Heart left ventricle (tissue), 16 donors: ENCODE measurements at regions not wholly inside any gene's neighbourhood (a gene's known extent, or its start where the extent isn't known, plus 50 kb on each side); places are given as distances from the start of the nearest gene placed in this dataset.

Source experiments
- ATAC-seq, 4 donors: fragments of 200-7000 bp; cut with Tn5 transposase; one replicate each; pipeline ENCODE4 v1.9.1; 2020 to 2022; ENCODE audit warnings: moderate library complexity in 4 of 4, mild to moderate bottlenecking in 3 of 4, moderate number of reproducible peaks in 1 of 4
- DNase-seq, 5 donors: peaks; one replicate each; pipeline ENCODE4 v3.0.0-alpha.2; 2020
- H3K27ac ChIP-seq, 12 donors: fragments of 200-600 bp; sonication (generic) in 4 of 12; one replicate each; pipeline versions ENCODE4 v1.5.0 to v1.8.0; 2016 to 2022; ENCODE audit warnings: mild to moderate bottlenecking in 2 of 12
- H3K27me3 ChIP-seq, 9 donors: fragments of 200-600 bp; sonication (generic) in 2 of 9; one replicate each; pipeline versions ENCODE4 v1.5.1 to v1.8.0; 2016 to 2022; ENCODE audit warnings: mild to moderate bottlenecking in 3 of 9
- H3K36me3 ChIP-seq, 9 donors: fragments of 200-600 bp; sonication (generic) in 2 of 9; one replicate each; pipeline versions ENCODE4 v1.5.0 to v1.8.0; 2018 to 2022; ENCODE audit warnings: mild to moderate bottlenecking in 2 of 9
- H3K4me1 ChIP-seq, 12 donors: fragments of 200-600 bp; sonication (generic) in 4 of 12; one replicate each; pipeline versions ENCODE4 v1.5.0 to v1.8.0; 2016 to 2022; ENCODE audit warnings: mild to moderate bottlenecking in 3 of 12
- H3K4me3 ChIP-seq, 12 donors: fragments of 200-600 bp; sonication (generic) in 4 of 12; one replicate each; pipeline versions ENCODE4 v1.5.0 to v1.8.0; 2017 to 2022; ENCODE audit warnings: mild to moderate bottlenecking in 9 of 12, moderate library complexity in 4 of 12
- H3K9me3 ChIP-seq, 12 donors: fragments of 200-600 bp; sonication (generic) in 4 of 12; one replicate each; pipeline versions ENCODE4 v1.5.0 to v1.8.0; 2016 to 2022; ENCODE audit warnings: mild to moderate bottlenecking in 1 of 12
- CTCF ChIP-seq, 12 donors: fragments of 200-600 bp; sonication (generic) in 4 of 12; IDR thresholded peaks; one replicate each; pipeline versions ENCODE4 v1.5.0 to v1.8.0; 2018 to 2022; ENCODE audit warnings: antibody characterized with exemption in 12 of 12, mild to moderate bottlenecking in 5 of 12
- POLR2A ChIP-seq, 2 donors: fragments of 450-650 bp; IDR thresholded peaks; one replicate each; pipeline ENCODE4 v1.6.1; 2017; ENCODE audit warnings: antibody characterized with exemption in 2 of 2, mild to moderate bottlenecking in 2 of 2, moderate library complexity in 2 of 2
- WGBS, 4 donors: extraction: QIAGEN DNeasy Blood & Tissue Kit in 2 of 4; methylation state at CpG; one replicate each; pipeline versions ENCODE4 v1.1.5 to v1.1.7; 2013 to 2018; 5-methylcytosine and 5-hydroxymethylcytosine counted together
- intact Hi-C, 10 donors: fragments of 100-400 bp; cut with DNase I; formaldehyde crosslinking; loops; one replicate each; pipeline versions ENCODE4 v1.11.1 to v1.14.2; 2022
- donor health status: ischemic (EF 13 %, LVEDD 7.1; RV severe dilation, severe dysfunction).
- donor health status: healthy with polysubstance abuse.
- donor health status: DM: no; HTN: yes; CAD: no.
- donor health status: DM: no; HTN: no; CAD: no.
- donor health status: ischemic (EF 25% LVEDD 6.9; RV normal size, moderate dysfunction).
- donor health status: ischemic (EF 25% LVEDD 5.7; RV mildly dilated, moderate dysfunction).
- donor health status: healthy.
- donor health status: DM: yes; HTN: yes; CAD: no.
- donor health status: ischemic (EF 35%, LVEDD 5.7; RV mildly dilated, moderate dysfunction).
- donor health status: nonischemic (EF 11% LVEDD 7.7; RV severe dilation, severe dysfunction).
- donor health status: DM: yes; HTN: yes; CAD: no.
- donor health status: PGD.
- donor health status: ischemic (EF 29% LVEDD 5.4; RV normal size, mild dysfunction).
- donor health status: nonischemic (EF 23%, LVEDD 6.1; RV moderate dilation, normal function).

GRCh38 chr4:30783751-30784150, 63.6 kb downstream of the PCDH7 start:
- intact Hi-C loops: loop anchor here in 1 of 10 donors (2.0 kb wide), 1 partner anchor 77 kb away; no protein-coding TSS in a partner anchor
- DNase-seq (no peak), ATAC-seq (no peak)
- no peaks in the 10 kb centered on the region for H3K27me3 ChIP-seq
- no peaks in the 10 kb centered on the region for H3K9me3 ChIP-seq
- H3K4me3 ChIP-seq: no peak overlapping the region
- no peaks in the 10 kb centered on the region for H3K36me3 ChIP-seq
- TF ChIP-seq POLR2A (IDR thresholded peaks at IDR 0.05): no peak
- no peak for TF ChIP-seq CTCF (IDR thresholded peaks at IDR 0.05)
- no peak overlapping the region for H3K27ac ChIP-seq
- H3K4me1 ChIP-seq: no peaks in the 10 kb centered on the region

- DNase-seq (no peak), ATAC-seq (no peak)
- intact Hi-C loops: no loop called here
- peaks cover 0 to 13% (median 0%) of the 10 kb centered on the region in 12 donors for H3K4me1 ChIP-seq
- H3K36me3 ChIP-seq: no peaks in the 10 kb centered on the region
- H3K27me3 ChIP-seq: no peaks in the 10 kb centered on the region
- no peak overlapping the region for H3K4me3 ChIP-seq
- H3K9me3 ChIP-seq: no peaks in the 10 kb centered on the region
- H3K27ac ChIP-seq: no peak overlapping the region
- WGBS, 4 donors: 20 to 33% (median 27%) methylated on average over 2 of the region's 2 CpGs
- TF ChIP-seq POLR2A (IDR thresholded peaks at IDR 0.05) (no peak), CTCF (IDR thresholded peaks at IDR 0.05) (no peak)
Measured at GRCh38 chr4:30789219-30789671, 69.1 kb downstream of the PCDH7 start.

GRCh38 chr4:30790123-30790522, 70.0 kb downstream of the PCDH7 start:
- Histone ChIP-seq H3K27ac (no peak overlapping the region), H3K4me1 (peaks cover 0 to 13% (median 0%) of the 10 kb centered on the region in 12 donors), H3K4me3 (no peak overlapping the region), H3K36me3 (no peaks in the 10 kb centered on the region), H3K9me3 (no peaks in the 10 kb centered on the region), H3K27me3 (no peaks in the 10 kb centered on the region)
- WGBS, 4 donors: 82 to 94% (median 93%) methylated on average over 1 of the region's 1 CpG
- DNase-seq (no peak), ATAC-seq (no peak)
- no peak for TF ChIP-seq CTCF (IDR thresholded peaks at IDR 0.05)
- intact Hi-C loops: no loop called here

GRCh38 chr4:30790998-30791397, 70.8 kb downstream of the PCDH7 start:
- intact Hi-C loops: no loop called here
- ATAC-seq (peak in 3 of 4 donors; percentile 38 to 62 (median 45)), DNase-seq (no peak)
- Histone ChIP-seq H3K4me3 (no peak overlapping the region), H3K27ac (no peak overlapping the region), H3K9me3 (no peaks in the 10 kb centered on the region), H3K4me1 (peaks cover 0 to 13% (median 0%) of the 10 kb centered on the region in 12 donors), H3K27me3 (no peaks in the 10 kb centered on the region), H3K36me3 (no peaks in the 10 kb centered on the region)
- no peak for TF ChIP-seq POLR2A (IDR thresholded peaks at IDR 0.05)
- TF ChIP-seq CTCF (IDR thresholded peaks at IDR 0.05): no peak
- WGBS, 4 donors: 61 to 71% (median 63%) methylated on average over 4 of the region's 4 CpGs
